Fibroblast of lung (primary cell): ENCODE measurements at regions not wholly inside any gene's neighbourhood (a gene's known extent, or its start where the extent isn't known, plus 50 kb on each side); places are given as distances from the start of the nearest gene placed in this dataset.

Experiments used
- CTCF ChIP-seq, 2 donors: IDR thresholded peaks in 1 of 2; conservative IDR thresholded peaks in 1 of 2; 1 replicate in 1 of 2; 2 replicates in 1 of 2; pipeline ENCODE4 v1.5.1; 2011 to 2012; ENCODE audit warnings: low read length in 2 of 2, control low read depth in 1 of 2, inconsistent platforms in 1 of 2, low read depth in 1 of 2, mild to moderate bottlenecking in 1 of 2
- EZH2 ChIP-seq: IDR thresholded peaks from 2 replicates; pipeline ENCODE4 v1.5.1; 2012; ENCODE audit warnings: low read length, control low read depth, mild to moderate bottlenecking; ENCODE audit errors: missing control alignments

GRCh38 chr4:176464748-176465147 lies 145.0 kb downstream of the SPCS3 start:
- TF ChIP-seq EZH2 (no peak), CTCF (conservative IDR thresholded peaks at IDR 0.05 in 1 of 2, IDR thresholded peaks at IDR 0.05 in 1 of 2; ENCODE audit: low read depth in 1 of 2, low read length in 2 of 2) (no peak)
